ENCODE measurements at regions not wholly inside any gene's neighbourhood (a gene's known extent, or its start where the extent isn't known, plus 50 kb on each side); places are given as distances from the start of the nearest gene placed in this dataset.

GRCh38 chr7:152911226-152911560, 151.6 kb downstream of the ACTR3B start:
- Histone ChIP-seq H3K27ac (ENCODE audit: low read depth in 1 of 2, low read length in 2 of 2) (no peak overlapping the region), H3K4me1 (ENCODE audit: control insufficient read depth in 4 of 4, insufficient read depth in 4 of 4, low read length in 3 of 4) (peaks cover 0 to 2% (median 1%) of the 10 kb centered on the region in 4 donors), H3K9ac (ENCODE audit: low read depth in 1 of 2, low read length in 2 of 2) (no peak overlapping the region), H3K27me3 (ENCODE audit: control insufficient read depth in 4 of 4, insufficient read depth in 4 of 4, low read length in 3 of 4) (no peaks in the 10 kb centered on the region), H3K36me3 (ENCODE audit: control insufficient read depth in 4 of 4, insufficient read depth in 3 of 4, low read depth in 1 of 4, low read length in 3 of 4) (no peaks in the 10 kb centered on the region), H3K9me3 (ENCODE audit: control insufficient read depth in 4 of 4, low read length in 3 of 4) (no peaks in the 10 kb centered on the region), H3K4me3 (ENCODE audit: low read depth in 1 of 3, low read length in 3 of 3) (no peak overlapping the region)
- TF ChIP-seq REST (IDR thresholded peaks at IDR 0.05) (no peak), FOXA2 (IDR thresholded peaks at IDR 0.05) (no peak), ZBTB33 (IDR thresholded peaks at IDR 0.05) (no peak), NR2F2 (IDR thresholded peaks at IDR 0.05) (no peak), RXRA (IDR thresholded peaks at IDR 0.05) (no peak), JUND (IDR thresholded peaks at IDR 0.05) (no peak), SP1 (IDR thresholded peaks at IDR 0.05) (no peak), ATF3 (IDR thresholded peaks at IDR 0.05) (no peak)
- no peak for DNase-seq (ENCODE audit: low spot score)
- 94% methylated on average over 4 of the region's 4 CpGs for WGBS

- Histone ChIP-seq H3K27ac (ENCODE audit: low read depth in 1 of 2, low read length in 2 of 2) (no peak overlapping the region), H3K9me3 (ENCODE audit: control insufficient read depth in 4 of 4, low read length in 3 of 4) (no peaks in the 10 kb centered on the region), H3K27me3 (ENCODE audit: control insufficient read depth in 4 of 4, insufficient read depth in 4 of 4, low read length in 3 of 4) (no peaks in the 10 kb centered on the region), H3K9ac (ENCODE audit: low read depth in 1 of 2, low read length in 2 of 2) (no peak overlapping the region), H3K4me1 (ENCODE audit: control insufficient read depth in 4 of 4, insufficient read depth in 4 of 4, low read length in 3 of 4) (no peaks in the 10 kb centered on the region), H3K36me3 (ENCODE audit: control insufficient read depth in 4 of 4, insufficient read depth in 3 of 4, low read depth in 1 of 4, low read length in 3 of 4) (no peaks in the 10 kb centered on the region), H3K4me3 (ENCODE audit: low read depth in 1 of 3, low read length in 3 of 3) (no peak overlapping the region)
- no peak for DNase-seq (ENCODE audit: low spot score)
- WGBS: 95% methylated on average over 11 of the region's 11 CpGs
- no peak for TF ChIP-seq YY1 (IDR thresholded peaks at IDR 0.05)
Observed at GRCh38 chr7:152911922-152912321, 152.4 kb downstream of the ACTR3B start.

- WGBS: 96% methylated on average over 5 of the region's 5 CpGs
- TF ChIP-seq YY1 (IDR thresholded peaks at IDR 0.05) (no peak), JUND (IDR thresholded peaks at IDR 0.05) (no peak), CTCF (IDR thresholded peaks at IDR 0.05; ENCODE audit: low read depth, low read length, missing input control) (no peak), NR2F2 (IDR thresholded peaks at IDR 0.05) (no peak), SP1 (IDR thresholded peaks at IDR 0.05) (no peak), HNF4A (conservative IDR thresholded peaks at IDR 0.05) (no peak)
- no peak overlapping the region for H3K4me3 ChIP-seq (ENCODE audit: low read depth in 1 of 3, low read length in 3 of 3)
- no peaks in the 10 kb centered on the region for H3K4me1 ChIP-seq (ENCODE audit: control insufficient read depth in 4 of 4, insufficient read depth in 4 of 4, low read length in 3 of 4)
- H3K9ac ChIP-seq (ENCODE audit: low read depth in 1 of 2, low read length in 2 of 2): no peak overlapping the region
- H3K9me3 ChIP-seq (ENCODE audit: control insufficient read depth in 4 of 4, low read length in 3 of 4): no peaks in the 10 kb centered on the region
- no peak overlapping the region for H3K27ac ChIP-seq (ENCODE audit: low read depth in 1 of 2, low read length in 2 of 2)
- no peaks in the 10 kb centered on the region for H3K36me3 ChIP-seq (ENCODE audit: control insufficient read depth in 4 of 4, insufficient read depth in 3 of 4, low read depth in 1 of 4, low read length in 3 of 4)
- DNase-seq (ENCODE audit: low spot score): no peak
- H3K27me3 ChIP-seq (ENCODE audit: control insufficient read depth in 4 of 4, insufficient read depth in 4 of 4, low read length in 3 of 4): no peaks in the 10 kb centered on the region
Observed at GRCh38 chr7:152912511-152912910, 153.0 kb downstream of the ACTR3B start.

Measured in liver (tissue), 8 donors.